T-cell (primary cell): ENCODE measurements at regions not wholly inside any gene's neighbourhood (a gene's known extent, or its start where the extent isn't known, plus 50 kb on each side); places are given as distances from the start of the nearest gene placed in this dataset.

Source experiments
- ATAC-seq, 4 experiments: fragments of 200-7000 bp in 3 of 4; fragments of 150-1000 bp in 1 of 4; cut with Tn5 transposase; replicated peaks in 1 of 4; 1 replicate in 3 of 4; 2 replicates in 1 of 4; pipeline ENCODE4 v1.10.0; 2021; ENCODE audit warnings: moderate library complexity in 3 of 4, mild to moderate bottlenecking in 2 of 4, moderate number of reproducible peaks in 1 of 4
- CTCF ChIA-PET, 2 donors: fragments of 300-600 bp; sonication (Branson Sonifier 250); formaldehyde crosslinking; loops; one replicate each; lab custom pipeline; 2022; ENCODE audit warnings: antibody characterized with exemption in 2 of 2; lab: Charles Lee
- POLR2A ChIA-PET, 2 donors: fragments of 300-600 bp; sonication (Branson Sonifier 250); formaldehyde crosslinking; loops; one replicate each; lab custom pipeline; 2022; ENCODE audit warnings: antibody characterized with exemption in 2 of 2; lab: Charles Lee
- DNase-seq, 35 experiments: peaks; one replicate each; pipeline versions ENCODE4 v3.0.0 to v3.0.0-alpha.2; 2013 to 2023
- H3K27ac ChIP-seq: one replicate; pipeline ENCODE4 v1.5.1; 2013; ENCODE audit warnings: low read length
- H3K27me3 ChIP-seq, 2 experiments: replicated peaks in 1 of 2; 1 replicate in 1 of 2; 2 replicates in 1 of 2; pipeline versions ENCODE4 v1.6.1 to v1.7.0; 2013; ENCODE audit warnings: low read length in 1 of 2, mixed read lengths in 1 of 2; ENCODE audit not compliant: control insufficient read depth in 2 of 2, insufficient read depth in 2 of 2; ENCODE audit errors: extremely low read depth in 1 of 2
- H3K36me3 ChIP-seq, 2 donors: 1 replicate in 1 of 2; 2 replicates in 1 of 2; pipeline versions ENCODE4 v1.6.1 to v1.7.0; 2013; ENCODE audit warnings: low read length in 1 of 2; ENCODE audit not compliant: control insufficient read depth in 2 of 2, insufficient read depth in 1 of 2; ENCODE audit errors: extremely low read depth in 1 of 2
- H3K4me1 ChIP-seq, 2 experiments: 1 replicate in 1 of 2; 2 replicates in 1 of 2; pipeline versions ENCODE4 v1.6.1 to v1.7.0; 2013; ENCODE audit warnings: low read length in 2 of 2, mixed read lengths in 1 of 2; ENCODE audit not compliant: insufficient read depth in 2 of 2, control insufficient read depth in 1 of 2; ENCODE audit errors: extremely low read depth in 1 of 2
- H3K4me3 ChIP-seq, 2 donors: 1 replicate in 1 of 2; 2 replicates in 1 of 2; pipeline versions ENCODE4 v1.5.1 to v1.7.0; 2013; ENCODE audit warnings: mild to moderate bottlenecking in 2 of 2, low read length in 1 of 2, moderate library complexity in 1 of 2; ENCODE audit not compliant: control insufficient read depth in 1 of 2; ENCODE audit errors: extremely low read depth in 1 of 2
- H3K9me3 ChIP-seq: 2 replicates; pipeline ENCODE4 v1.7.0; 2013
- H3K27ac Mint-ChIP-seq, 2 donors: one replicate each; pipeline ENCODE4 v1.8.0; 2020 to 2021; ENCODE audit warnings: mild to moderate bottlenecking in 2 of 2, mixed read lengths in 2 of 2
- H3K27me3 Mint-ChIP-seq, 2 donors: one replicate each; pipeline ENCODE4 v1.8.0; 2021 to 2022; ENCODE audit warnings: mixed read lengths in 2 of 2
- H3K36me3 Mint-ChIP-seq: one replicate; pipeline ENCODE4 v1.8.0; 2021; ENCODE audit warnings: mixed read lengths
- H3K4me1 Mint-ChIP-seq, 3 donors: one replicate each; pipeline ENCODE4 v1.8.0; 2020 to 2022; ENCODE audit warnings: mixed read lengths in 3 of 3, mild to moderate bottlenecking in 1 of 3
- H3K4me3 Mint-ChIP-seq, 3 donors: one replicate each; pipeline ENCODE4 v1.8.0; 2020 to 2022; ENCODE audit warnings: mild to moderate bottlenecking in 3 of 3, mixed read lengths in 3 of 3, moderate library complexity in 3 of 3
- H3K9me3 Mint-ChIP-seq, 3 donors: one replicate each; pipeline ENCODE4 v1.8.0; 2020 to 2022; ENCODE audit warnings: mixed read lengths in 3 of 3
- WGBS: methylation state at CpG from one replicate; pipeline ENCODE4 v1.1.5; 2013; ENCODE audit warnings: missing lambda C conversion rate; ENCODE audit not compliant: insufficient coverage; 5-methylcytosine and 5-hydroxymethylcytosine counted together

- ATAC-seq (no peak), DNase-seq (no peak)
- ChIA-PET CTCF (no interaction called here), POLR2A (interaction anchor here in 1 of 2 donors (0.7 kb wide), 1 partner anchor 733 kb away, joined by 3 read pairs; no protein-coding TSS in a partner anchor)
- H3K9me3 ChIP-seq: no peaks in the 10 kb centered on the region
- H3K36me3 ChIP-seq: no peaks in the 10 kb centered on the region
- Mint-ChIP-seq H3K4me1 (no peaks in the 10 kb centered on the region), H3K9me3 (peaks cover 10 to 23% (median 17%) of the 10 kb centered on the region in 3 donors), H3K27me3 (no peaks in the 10 kb centered on the region), H3K4me3 (no peak overlapping the region), H3K36me3 (no peaks in the 10 kb centered on the region), H3K27ac (no peak overlapping the region)
- H3K4me1 ChIP-seq: no peaks in the 10 kb centered on the region
- no peak overlapping the region for H3K27ac ChIP-seq
- no CpG with 5 or more reads among the region's 1 CpG for WGBS
- no peak overlapping the region for H3K4me3 ChIP-seq
- no peaks in the 10 kb centered on the region for H3K27me3 ChIP-seq
Measured at GRCh38 chr13:54945973-54946372, 1917.4 kb downstream of the OLFM4 start.

DNA sequence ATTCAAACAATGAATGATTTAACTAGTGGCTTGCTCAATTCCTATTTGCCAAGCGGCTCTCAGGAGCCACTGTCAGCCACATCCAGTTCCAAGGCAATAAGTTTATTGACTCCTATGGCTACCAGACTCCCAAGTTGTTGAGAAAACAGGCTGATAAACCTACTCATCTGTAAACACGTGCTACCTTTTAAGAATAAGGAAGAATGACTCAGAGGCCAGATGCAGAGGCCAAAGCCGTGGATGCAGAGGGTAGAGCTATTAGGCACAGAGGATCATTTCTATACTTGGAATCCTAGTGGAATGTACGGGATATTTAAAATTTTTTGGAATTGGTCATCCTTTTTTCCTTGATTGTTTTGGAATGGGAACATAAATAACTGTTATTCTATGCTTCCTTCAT lies 1921.1 kb downstream of the OLFM4 start:
- Mint-ChIP-seq H3K27me3 (no peaks in the 10 kb centered on the region), H3K27ac (no peak overlapping the region), H3K9me3 (peaks cover 8 to 15% (median 10%) of the 10 kb centered on the region in 3 donors), H3K4me3 (no peak overlapping the region), H3K4me1 (no peaks in the 10 kb centered on the region), H3K36me3 (no peaks in the 10 kb centered on the region)
- WGBS: no CpG with 5 or more reads among the region's 4 CpGs
- no peak for DNase-seq
- H3K4me3 ChIP-seq: no peak overlapping the region
- no peaks in the 10 kb centered on the region for H3K9me3 ChIP-seq
- ChIA-PET CTCF (no interaction called here), POLR2A (no interaction called here)
- H3K27me3 ChIP-seq: no peaks in the 10 kb centered on the region
- no peak for ATAC-seq
- no peaks in the 10 kb centered on the region for H3K36me3 ChIP-seq
- H3K4me1 ChIP-seq: no peaks in the 10 kb centered on the region
- H3K27ac ChIP-seq: no peak overlapping the region

- H3K4me1 ChIP-seq: no peaks in the 10 kb centered on the region
- H3K9me3 ChIP-seq: no peaks in the 10 kb centered on the region
- ATAC-seq (no peak), DNase-seq (no peak)
- no peaks in the 10 kb centered on the region for H3K36me3 Mint-ChIP-seq
- ChIA-PET POLR2A (no interaction called here), CTCF (no interaction called here)
- H3K4me3 Mint-ChIP-seq: no peak overlapping the region
- H3K27me3 Mint-ChIP-seq: no peaks in the 10 kb centered on the region
- no peak overlapping the region for H3K27ac ChIP-seq
- no CpG with 5 or more reads among the region's 1 CpG for WGBS
- no peaks in the 10 kb centered on the region for H3K27me3 ChIP-seq
- no peaks in the 10 kb centered on the region for H3K36me3 ChIP-seq
- peaks cover 10 to 14% (median 10%) of the 10 kb centered on the region in 3 donors for H3K9me3 Mint-ChIP-seq
- no peaks in the 10 kb centered on the region for H3K4me1 Mint-ChIP-seq
- no peak overlapping the region for H3K27ac Mint-ChIP-seq
- H3K4me3 ChIP-seq: no peak overlapping the region
Measured at GRCh38 chr13:54950546-54950945, 1921.9 kb downstream of the OLFM4 start.

DNA sequence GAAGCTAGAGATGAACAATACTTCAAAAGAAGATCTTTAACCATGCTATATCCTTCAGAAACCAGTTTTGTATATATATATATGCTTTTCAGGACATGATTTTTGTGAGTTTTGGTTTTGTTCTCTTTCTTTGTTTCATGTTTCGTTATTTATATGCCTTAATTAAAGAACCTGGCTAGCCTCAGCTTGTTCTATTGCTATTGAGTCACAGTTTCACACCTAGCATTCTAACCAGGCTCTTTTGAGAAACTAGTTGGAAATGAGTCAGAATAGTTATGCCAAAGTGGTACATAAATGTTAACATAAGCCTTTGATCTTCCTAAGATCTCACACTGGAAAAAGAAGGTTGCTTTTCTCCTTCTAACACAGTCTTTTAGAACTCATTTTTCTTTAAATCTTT lies 1925.2 kb downstream of the OLFM4 start:
- DNase-seq (no peak), ATAC-seq (no peak)
- H3K4me1 ChIP-seq: no peaks in the 10 kb centered on the region
- H3K9me3 Mint-ChIP-seq: peaks cover 4 to 11% (median 5%) of the 10 kb centered on the region in 3 donors
- H3K4me3 ChIP-seq: no peak overlapping the region
- H3K27ac Mint-ChIP-seq: no peak overlapping the region
- H3K9me3 ChIP-seq: no peaks in the 10 kb centered on the region
- POLR2A ChIA-PET: no interaction called here
- no peaks in the 10 kb centered on the region for H3K36me3 Mint-ChIP-seq
- CTCF ChIA-PET: no interaction called here
- no peak overlapping the region for H3K27ac ChIP-seq
- H3K27me3 ChIP-seq: no peaks in the 10 kb centered on the region
- H3K27me3 Mint-ChIP-seq: no peaks in the 10 kb centered on the region
- WGBS: no CpG with 5 or more reads among the region's 1 CpG
- no peak overlapping the region for H3K4me3 Mint-ChIP-seq
- no peaks in the 10 kb centered on the region for H3K36me3 ChIP-seq
- no peaks in the 10 kb centered on the region for H3K4me1 Mint-ChIP-seq

DNA sequence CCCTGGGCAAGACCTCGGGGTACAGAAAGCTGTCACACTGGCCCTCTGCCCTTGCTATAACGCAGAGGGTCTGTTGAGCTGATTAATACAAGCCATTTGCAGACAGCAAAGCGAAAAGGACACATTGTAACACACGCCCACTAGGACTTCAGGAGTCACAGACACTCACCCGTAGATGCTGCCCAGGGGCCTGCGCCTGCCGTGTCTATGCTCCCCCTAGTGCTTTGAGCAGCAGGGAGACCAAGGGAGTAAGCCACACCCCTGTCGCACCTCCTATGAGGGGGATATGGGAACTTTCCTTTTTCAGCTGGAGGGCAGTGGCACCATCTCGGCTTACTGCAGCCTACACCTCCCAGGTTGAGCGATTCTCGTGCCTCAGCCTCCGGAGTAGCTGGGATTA lies 1930.2 kb downstream of the OLFM4 start:
- CTCF ChIA-PET: no interaction called here
- Mint-ChIP-seq H3K4me1 (no peaks in the 10 kb centered on the region), H3K9me3 (peaks cover 14 to 28% (median 19%) of the 10 kb centered on the region in 3 donors), H3K27me3 (no peaks in the 10 kb centered on the region), H3K27ac (no peak overlapping the region), H3K36me3 (peaks cover 3% of the 10 kb centered on the region), H3K4me3 (no peak overlapping the region)
- H3K27ac ChIP-seq: no peak overlapping the region
- H3K4me3 ChIP-seq: no peak overlapping the region
- no peak for ATAC-seq
- no peak for DNase-seq
- no peaks in the 10 kb centered on the region for H3K36me3 ChIP-seq
- H3K27me3 ChIP-seq: no peaks in the 10 kb centered on the region
- 87% methylated on average over 4 of the region's 12 CpGs for WGBS
- no peaks in the 10 kb centered on the region for H3K4me1 ChIP-seq
- no peaks in the 10 kb centered on the region for H3K9me3 ChIP-seq
- POLR2A ChIA-PET: no interaction called here

- no peaks in the 10 kb centered on the region for H3K4me1 Mint-ChIP-seq
- 83% methylated on average over 1 of the region's 2 CpGs for WGBS
- Histone ChIP-seq H3K9me3 (no peaks in the 10 kb centered on the region), H3K4me1 (no peaks in the 10 kb centered on the region), H3K4me3 (no peak overlapping the region), H3K36me3 (no peaks in the 10 kb centered on the region), H3K27me3 (no peaks in the 10 kb centered on the region), H3K27ac (no peak overlapping the region)
- H3K27me3 Mint-ChIP-seq: no peaks in the 10 kb centered on the region
- H3K36me3 Mint-ChIP-seq: peaks cover 1% of the 10 kb centered on the region
- peaks cover 11 to 24% (median 13%) of the 10 kb centered on the region in 3 donors for H3K9me3 Mint-ChIP-seq
- no peak overlapping the region for H3K4me3 Mint-ChIP-seq
- ChIA-PET POLR2A (no interaction called here), CTCF (no interaction called here)
- no peak overlapping the region for H3K27ac Mint-ChIP-seq
- DNase-seq (no peak), ATAC-seq (no peak)
Measured at GRCh38 chr13:54965881-54966280, 1937.3 kb downstream of the OLFM4 start.

DNA sequence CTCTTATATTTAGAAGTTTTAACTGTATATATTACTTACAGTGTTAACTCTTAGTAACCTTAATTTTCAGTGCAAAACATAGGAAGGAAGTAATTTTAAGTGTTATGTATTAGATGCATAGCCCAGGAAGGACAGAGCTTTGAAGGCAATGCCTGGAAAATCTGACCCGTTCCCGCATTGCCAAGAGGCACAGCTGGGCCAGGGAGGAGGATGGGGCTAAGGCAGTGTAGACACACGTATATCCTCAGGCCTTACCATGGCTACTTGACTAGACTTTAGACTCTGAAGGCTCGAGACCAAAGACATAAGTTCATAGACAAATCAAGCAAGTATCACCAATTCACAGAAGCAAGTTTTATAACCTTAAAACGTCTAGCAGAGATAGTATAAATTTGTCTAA lies 1944.2 kb downstream of the OLFM4 start:
- no peaks in the 10 kb centered on the region for H3K9me3 ChIP-seq

More for the DNA sequence above, 1944.2 kb downstream of the OLFM4 start:
- ChIA-PET CTCF (no interaction called here), POLR2A (no interaction called here)
- Mint-ChIP-seq H3K9me3 (peaks cover 9 to 20% (median 16%) of the 10 kb centered on the region in 3 donors), H3K4me1 (no peaks in the 10 kb centered on the region), H3K36me3 (no peaks in the 10 kb centered on the region), H3K4me3 (no peak overlapping the region), H3K27ac (no peak overlapping the region), H3K27me3 (no peaks in the 10 kb centered on the region)
- ATAC-seq: no peak
- Histone ChIP-seq H3K36me3 (no peaks in the 10 kb centered on the region), H3K27ac (no peak overlapping the region), H3K4me3 (no peak overlapping the region), H3K27me3 (no peaks in the 10 kb centered on the region), H3K4me1 (no peaks in the 10 kb centered on the region)
- DNase-seq: no peak
- WGBS: 67% methylated on average over 1 of the region's 5 CpGs
